Mesenchymal stem cell (in vitro differentiated cells and primary cell): ENCODE measurements at regions not wholly inside any gene's neighbourhood (a gene's known extent, or its start where the extent isn't known, plus 50 kb on each side); places are given as distances from the start of the nearest gene placed in this dataset.

Experiments
- DNase-seq: peaks from one replicate; pipeline ENCODE4 v3.0.0-alpha.2; 2013
- H2AFZ ChIP-seq: one replicate; pipeline ENCODE4 v1.6.1; 2013; ENCODE audit warnings: low read depth, mild to moderate bottlenecking, control low read depth, inconsistent platforms, low read length, moderate library complexity
- H2AK5ac ChIP-seq: 2 replicates; pipeline ENCODE4 v1.6.1; 2013; ENCODE audit warnings: low read length, moderate library complexity, mild to moderate bottlenecking, inconsistent platforms; ENCODE audit not compliant: severe bottlenecking
- H2BK120ac ChIP-seq: one replicate; pipeline ENCODE4 v1.6.1; 2013; ENCODE audit warnings: low read depth, mild to moderate bottlenecking, inconsistent platforms, low read length, moderate library complexity
- H2BK12ac ChIP-seq, 2 experiments: one replicate each; pipeline ENCODE4 v1.6.1; 2013; ENCODE audit warnings: inconsistent platforms in 2 of 2, low read length in 2 of 2, mild to moderate bottlenecking in 2 of 2, moderate library complexity in 2 of 2, control low read depth in 1 of 2
- H2BK15ac ChIP-seq: one replicate; pipeline ENCODE4 v1.6.1; 2013; ENCODE audit warnings: mild to moderate bottlenecking, low read depth, inconsistent platforms; ENCODE audit not compliant: poor library complexity, severe bottlenecking
- H2BK5ac ChIP-seq: 2 replicates; pipeline ENCODE4 v1.6.1; 2013; ENCODE audit warnings: low read depth, mild to moderate bottlenecking, low read length, control low read depth, inconsistent platforms; ENCODE audit not compliant: poor library complexity, severe bottlenecking
- H3K14ac ChIP-seq, 2 experiments: one replicate each; pipeline ENCODE4 v1.6.1; 2013; ENCODE audit warnings: inconsistent platforms in 2 of 2, low read length in 2 of 2, control low read depth in 1 of 2, mild to moderate bottlenecking in 1 of 2, moderate library complexity in 1 of 2
- H3K18ac ChIP-seq, 2 experiments: one replicate each; pipeline ENCODE4 v1.6.1; 2013; ENCODE audit warnings: inconsistent platforms in 2 of 2, low read length in 2 of 2, control low read depth in 1 of 2, low read depth in 1 of 2, mild to moderate bottlenecking in 1 of 2
- H3K23ac ChIP-seq, 2 experiments: one replicate each; pipeline ENCODE4 v1.6.1; 2013; ENCODE audit warnings: inconsistent platforms in 2 of 2, low read length in 2 of 2, mild to moderate bottlenecking in 2 of 2, moderate library complexity in 2 of 2, control low read depth in 1 of 2
- H3K27ac ChIP-seq: 2 replicates; pipeline ENCODE4 v1.5.1; 2013; ENCODE audit warnings: mild to moderate bottlenecking, moderate library complexity, low read length, control low read depth, inconsistent platforms; ENCODE audit not compliant: poor library complexity, severe bottlenecking
- H3K27me3 ChIP-seq, 2 experiments: 2 replicates each; pipeline versions ENCODE4 v1.6.1 to v1.7.0; 2013; ENCODE audit warnings: low read length in 2 of 2, mild to moderate bottlenecking in 2 of 2, moderate library complexity in 2 of 2, control low read depth in 1 of 2, inconsistent platforms in 1 of 2; ENCODE audit not compliant: control insufficient read depth in 1 of 2, insufficient read depth in 1 of 2
- H3K36me3 ChIP-seq, 2 experiments: 2 replicates each; pipeline versions ENCODE4 v1.6.1 to v1.7.0; 2013; ENCODE audit warnings: low read length in 2 of 2, control low read depth in 1 of 2, inconsistent platforms in 1 of 2, low read depth in 1 of 2, mild to moderate bottlenecking in 1 of 2; ENCODE audit not compliant: insufficient read depth in 2 of 2, control insufficient read depth in 1 of 2
- H3K4ac ChIP-seq, 2 experiments: one replicate each; pipeline ENCODE4 v1.6.1; 2013; ENCODE audit warnings: inconsistent platforms in 2 of 2, low read length in 2 of 2, mild to moderate bottlenecking in 2 of 2, moderate library complexity in 2 of 2, control low read depth in 1 of 2, low read depth in 1 of 2
- H3K4me1 ChIP-seq: 2 replicates; pipeline ENCODE4 v1.6.1; 2013; ENCODE audit warnings: low read depth, low read length, control low read depth; ENCODE audit not compliant: control insufficient read depth, insufficient read depth
- H3K4me2 ChIP-seq: 2 replicates; pipeline ENCODE4 v1.6.1; 2013; ENCODE audit warnings: low read length, mild to moderate bottlenecking, inconsistent platforms; ENCODE audit not compliant: poor library complexity, severe bottlenecking
- H3K4me3 ChIP-seq, 2 experiments: 2 replicates each; pipeline versions ENCODE4 v1.5.1 to v1.7.0; 2013; ENCODE audit warnings: low read length in 2 of 2, mild to moderate bottlenecking in 2 of 2, control low read depth in 1 of 2, low read depth in 1 of 2; ENCODE audit not compliant: insufficient read depth in 1 of 2
- H3K79me1 ChIP-seq: replicated peaks from 2 replicates; pipeline ENCODE4 v1.6.1; 2013; ENCODE audit warnings: mild to moderate bottlenecking, control low read depth, low read length, inconsistent platforms; ENCODE audit not compliant: poor library complexity, severe bottlenecking
- H3K9ac ChIP-seq: 2 replicates; pipeline ENCODE4 v1.7.0; 2013; ENCODE audit warnings: mild to moderate bottlenecking, low read length, moderate library complexity
- H3K9me3 ChIP-seq: 2 replicates; pipeline ENCODE4 v1.7.0; 2013; ENCODE audit warnings: mild to moderate bottlenecking, low read length; ENCODE audit not compliant: control insufficient read depth
- H4K8ac ChIP-seq: one replicate; pipeline ENCODE4 v1.6.1; 2013; ENCODE audit warnings: inconsistent platforms, mild to moderate bottlenecking, low read length, moderate library complexity
- H4K91ac ChIP-seq: one replicate; pipeline ENCODE4 v1.6.1; 2013; ENCODE audit warnings: mild to moderate bottlenecking, low read length, inconsistent platforms
- WGBS: methylation state at CpG from one replicate; pipeline ENCODE4 v1.1.7; 2013; ENCODE audit warnings: mixed read lengths; 5-methylcytosine and 5-hydroxymethylcytosine counted together

DNA sequence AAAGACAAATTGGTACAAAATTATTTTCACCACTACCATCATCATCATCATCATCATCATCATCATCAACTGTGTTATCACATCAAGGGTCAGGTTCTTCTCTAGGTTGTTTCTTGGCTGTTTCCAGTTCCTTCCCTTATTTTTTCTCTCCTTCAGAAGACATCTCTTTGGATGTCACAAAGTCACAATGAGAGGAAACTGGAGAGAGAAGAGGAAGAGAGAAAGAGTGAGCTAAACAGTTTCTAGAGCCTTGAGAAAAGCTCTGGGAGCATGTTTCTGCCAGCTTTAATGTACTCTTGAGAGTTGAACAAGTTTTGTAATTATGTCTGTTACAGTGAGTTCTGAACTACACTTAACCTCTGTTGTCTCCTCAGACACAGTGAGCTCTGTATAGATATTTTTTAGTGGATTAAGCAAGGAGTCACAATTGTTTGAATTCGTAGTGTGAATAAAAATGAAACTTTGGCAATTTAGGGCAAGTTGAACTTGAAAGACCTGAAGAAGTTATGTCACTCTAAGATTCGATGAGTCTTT lies 123.0 kb upstream of the AKIRIN2 start:
- Histone ChIP-seq H3K79me1 (no peaks in the 10 kb centered on the region), H3K4ac (no peak overlapping the region), H2BK5ac (no peak overlapping the region), H3K9me3 (no peaks in the 10 kb centered on the region), H2BK12ac (no peak overlapping the region), H3K14ac (no peak overlapping the region), H4K91ac (no peak overlapping the region), H3K23ac (no peak overlapping the region), H3K36me3 (no peaks in the 10 kb centered on the region), H3K4me2 (no peak overlapping the region), H3K27ac (no peak overlapping the region), H3K4me3 (no peak overlapping the region), H3K9ac (no peak overlapping the region), H2BK15ac (no peak overlapping the region), H2BK120ac (no peak overlapping the region), H2AK5ac (no peak overlapping the region), H2AFZ (no peak overlapping the region), H4K8ac (no peak overlapping the region), H3K4me1 (no peaks in the 10 kb centered on the region), H3K27me3 (no peaks in the 10 kb centered on the region), H3K18ac (no peak overlapping the region)
- DNase-seq, result no peak
- 83% methylated on average over 2 of the region's 2 CpGs for WGBS

DNA sequence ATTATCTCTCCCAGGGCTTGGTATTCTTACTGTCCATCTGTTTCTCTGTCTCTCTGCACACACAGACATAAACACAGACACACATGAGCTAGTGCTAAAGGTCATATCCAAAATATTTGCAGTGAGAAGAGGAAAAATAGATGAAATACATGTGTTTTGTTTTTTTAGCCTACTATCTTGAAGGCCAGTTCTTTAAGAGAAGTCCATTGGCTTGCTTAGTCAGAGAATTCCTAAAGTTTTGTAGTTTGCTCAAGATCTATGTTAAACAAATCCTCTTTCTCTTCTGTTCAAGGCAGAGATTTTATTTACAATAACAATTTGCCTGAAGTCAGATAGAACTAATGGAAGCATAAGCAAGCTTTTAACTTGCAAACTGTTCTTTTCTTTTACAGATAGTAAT lies 120.0 kb upstream of the AKIRIN2 start:
- Histone ChIP-seq H3K9me3 (no peaks in the 10 kb centered on the region), H3K14ac (no peak overlapping the region), H2BK12ac (no peak overlapping the region), H3K23ac (no peak overlapping the region), H3K27me3 (no peaks in the 10 kb centered on the region), H2AFZ (no peak overlapping the region), H4K91ac (no peak overlapping the region), H3K79me1 (no peaks in the 10 kb centered on the region), H3K27ac (no peak overlapping the region), H3K4ac (no peak overlapping the region), H3K36me3 (no peaks in the 10 kb centered on the region), H3K18ac (no peak overlapping the region), H3K9ac (no peak overlapping the region), H2BK120ac (no peak overlapping the region), H3K4me1 (peaks cover under 1% of the 10 kb centered on the region), H2BK15ac (no peak overlapping the region), H3K4me2 (no peak overlapping the region), H2BK5ac (no peak overlapping the region), H2AK5ac (no peak overlapping the region), H4K8ac (no peak overlapping the region), H3K4me3 (no peak overlapping the region)
- peak; percentile 43 for DNase-seq

DNA sequence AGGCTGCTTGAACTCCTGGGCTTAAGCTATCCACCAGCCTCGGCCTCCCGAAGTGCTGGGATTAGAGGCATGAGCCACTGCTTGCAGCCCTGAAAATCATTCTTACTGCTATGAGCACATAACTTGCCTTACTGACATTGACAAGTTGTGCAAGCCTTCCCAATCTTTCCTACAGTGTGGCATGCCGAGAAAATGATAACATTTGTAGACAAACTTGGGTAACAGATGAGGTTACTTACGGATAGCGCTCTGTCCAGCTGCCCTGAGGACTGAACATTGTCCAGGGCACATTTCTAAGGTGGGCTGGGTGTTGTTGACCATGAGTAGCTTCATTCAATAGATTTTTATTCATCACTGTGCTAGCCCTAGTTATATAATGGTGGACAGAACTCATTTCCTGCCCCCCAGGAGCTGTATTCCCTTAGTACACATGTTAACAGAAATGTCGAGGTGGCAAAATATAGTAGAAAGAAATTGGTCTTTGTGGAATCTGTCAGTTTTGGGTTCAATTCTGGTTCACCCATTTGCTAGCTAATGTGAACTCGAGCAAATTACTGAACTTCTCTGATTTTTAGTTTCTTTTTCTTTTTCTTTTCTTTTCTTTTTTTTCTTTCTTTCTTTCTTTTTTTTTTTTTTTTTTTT lies 118.4 kb upstream of the AKIRIN2 start:
- Histone ChIP-seq H3K23ac (no peak overlapping the region), H2AFZ (no peak overlapping the region), H3K4me3 (no peak overlapping the region), H2BK5ac (no peak overlapping the region), H3K14ac (no peak overlapping the region), H2BK120ac (no peak overlapping the region), H3K4ac (no peak overlapping the region), H3K27me3 (no peaks in the 10 kb centered on the region), H3K36me3 (no peaks in the 10 kb centered on the region), H3K18ac (no peak overlapping the region), H3K4me1 (peaks cover 1% of the 10 kb centered on the region), H3K27ac (no peak overlapping the region), H2BK12ac (no peak overlapping the region), H3K79me1 (no peaks in the 10 kb centered on the region), H3K9me3 (no peaks in the 10 kb centered on the region), H4K8ac (no peak overlapping the region), H3K4me2 (no peak overlapping the region), H3K9ac (no peak overlapping the region), H4K91ac (no peak overlapping the region), H2AK5ac (no peak overlapping the region), H2BK15ac (no peak overlapping the region)
- DNase-seq, result no peak
- 86% methylated on average over 6 of the region's 7 CpGs for WGBS

DNA sequence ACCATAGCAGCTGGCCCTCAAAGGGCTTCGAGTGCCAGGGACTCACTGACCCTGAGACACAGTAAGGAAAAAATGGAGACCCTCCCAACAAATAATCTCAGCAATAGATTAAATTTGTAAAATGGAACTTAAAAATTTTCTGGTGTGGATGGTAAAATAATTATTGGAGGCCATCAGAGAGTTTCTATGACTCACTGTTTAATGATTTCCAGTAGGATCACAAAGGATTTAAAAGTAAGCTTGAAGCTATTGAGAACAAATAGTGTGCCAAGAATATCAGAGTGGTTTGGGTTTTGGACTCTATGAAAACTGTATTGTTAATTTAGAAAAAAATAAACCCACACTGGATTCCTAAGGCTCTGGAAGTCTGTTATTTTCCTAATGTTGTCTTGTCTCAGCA lies 115.2 kb upstream of the AKIRIN2 start:
- H3K14ac ChIP-seq, result no peak overlapping the region
- no peak overlapping the region for H3K18ac ChIP-seq
- no peak overlapping the region for H2AFZ ChIP-seq
- H2BK5ac ChIP-seq, result no peak overlapping the region
- DNase-seq, result no peak
- peak overlapping the region; percentile 40 for H3K9ac ChIP-seq
- H3K4me3 ChIP-seq, result no peak overlapping the region
- H3K23ac ChIP-seq, result no peak overlapping the region
- no CpG with 5 or more reads among the region's 1 CpG for WGBS
- H2BK12ac ChIP-seq, result no peak overlapping the region
- no peak overlapping the region for H2AK5ac ChIP-seq
- H4K91ac ChIP-seq, result no peak overlapping the region
- no peak overlapping the region for H4K8ac ChIP-seq
- peak overlapping the region; percentile 24 for H3K4me2 ChIP-seq
- H3K4ac ChIP-seq, result no peak overlapping the region
- no peak overlapping the region for H2BK15ac ChIP-seq
- H3K9me3 ChIP-seq, result no peaks in the 10 kb centered on the region
- H3K36me3 ChIP-seq, result no peaks in the 10 kb centered on the region
- H3K27ac ChIP-seq, result peak overlapping the region; percentile 76
- H2BK120ac ChIP-seq, result no peak overlapping the region
- H3K27me3 ChIP-seq, result no peaks in the 10 kb centered on the region
- H3K79me1 ChIP-seq, result no peaks in the 10 kb centered on the region
- H3K4me1 ChIP-seq, result peaks cover 1% of the 10 kb centered on the region
